Coronary artery (tissue), 2 donors: ENCODE measurements at regions not wholly inside any gene's neighbourhood (a gene's known extent, or its start where the extent isn't known, plus 50 kb on each side); places are given as distances from the start of the nearest gene placed in this dataset.
"Not testable (repeated sequence)": the region's sequence is repeated elsewhere in the genome, so short reads cannot be mapped to it uniquely, and the experiment has no call there.

Source experiments
- DNase-seq: peaks from one replicate; pipeline ENCODE4 v3.0.0-alpha.2; 2017; ENCODE audit warnings: low spot score
- H3K27ac ChIP-seq, 2 donors: fragments of 200-600 bp; sonication (generic); one replicate each; pipeline ENCODE4 v1.5.1; 2016 to 2019
- H3K4me3 ChIP-seq: fragments of 200-600 bp; sonication (generic); 2 replicates; pipeline ENCODE4 v1.5.1; 2016; ENCODE audit warnings: mild to moderate bottlenecking, moderate library complexity
- CTCF ChIP-seq: fragments of 200-600 bp; sonication (generic); IDR thresholded peaks from one replicate; pipeline ENCODE4 v1.5.1; 2019; ENCODE audit warnings: antibody characterized with exemption

GRCh38 chr3:166688665-166689064 lies 691.4 kb downstream of the ZBBX start:
- no peak overlapping the region for H3K27ac ChIP-seq
- no peak for TF ChIP-seq CTCF
- H3K4me3 ChIP-seq = no peak overlapping the region
- no peak for DNase-seq

- H3K4me3 ChIP-seq = no peak overlapping the region
- TF ChIP-seq CTCF = no peak
- DNase-seq = no peak
- no peak overlapping the region for H3K27ac ChIP-seq
Observed at GRCh38 chr3:166685246-166685645, 694.9 kb downstream of the ZBBX start.

- not testable (repeated sequence) for H3K27ac ChIP-seq, DNase-seq
Observed at GRCh38 chr3:166684077-166684476, 696.0 kb downstream of the ZBBX start.

GRCh38 chr3:166669781-166670180 lies 710.3 kb downstream of the ZBBX start:
- no peak overlapping the region for H3K27ac ChIP-seq
- TF ChIP-seq CTCF = no peak
- H3K4me3 ChIP-seq = no peak overlapping the region
- no peak for DNase-seq

More at GRCh38 chr3:166684077-166684476, 696.0 kb downstream of the ZBBX start:
- not testable (repeated sequence) for H3K4me3 ChIP-seq

- no peak overlapping the region for H3K27ac ChIP-seq
- no peak overlapping the region for H3K4me3 ChIP-seq
- no peak for TF ChIP-seq CTCF
- DNase-seq = no peak
Observed at GRCh38 chr3:166663194-166663593, 716.9 kb downstream of the ZBBX start.

- no peak for TF ChIP-seq CTCF
- Histone ChIP-seq H3K27ac (no peak overlapping the region), H3K4me3 (no peak overlapping the region)
- DNase-seq = no peak
Observed at GRCh38 chr3:166661621-166662020, 718.5 kb downstream of the ZBBX start.

GRCh38 chr3:166660962-166661361 lies 719.1 kb downstream of the ZBBX start:
- no peak for TF ChIP-seq CTCF
- Histone ChIP-seq H3K27ac (no peak overlapping the region), H3K4me3 (no peak overlapping the region)
- no peak for DNase-seq

GRCh38 chr3:166637984-166638530 lies 742.0 kb downstream of the ZBBX start:
- H3K27ac ChIP-seq = no peak overlapping the region
- no peak for DNase-seq
- TF ChIP-seq CTCF = no peak
- no peak overlapping the region for H3K4me3 ChIP-seq
